Hepatic stellate cell (primary cell): ENCODE measurements at regions not wholly inside any gene's neighbourhood (a gene's known extent, or its start where the extent isn't known, plus 50 kb on each side); places are given as distances from the start of the nearest gene placed in this dataset.

Experiments
- DNase-seq: peaks from one replicate; pipeline ENCODE4 v3.0.0; 2011; ENCODE audit warnings: low spot score

- no peak for DNase-seq
These were observed 546.4 kb upstream of the EEF2KMT start for GRCh38 chr16:5643855-5644531.

- no peak for DNase-seq
These were observed 544.8 kb upstream of the EEF2KMT start for GRCh38 chr16:5642436-5642835.

- DNase-seq: no peak
These were observed 544.4 kb upstream of the EEF2KMT start for GRCh38 chr16:5642011-5642410.

DNA sequence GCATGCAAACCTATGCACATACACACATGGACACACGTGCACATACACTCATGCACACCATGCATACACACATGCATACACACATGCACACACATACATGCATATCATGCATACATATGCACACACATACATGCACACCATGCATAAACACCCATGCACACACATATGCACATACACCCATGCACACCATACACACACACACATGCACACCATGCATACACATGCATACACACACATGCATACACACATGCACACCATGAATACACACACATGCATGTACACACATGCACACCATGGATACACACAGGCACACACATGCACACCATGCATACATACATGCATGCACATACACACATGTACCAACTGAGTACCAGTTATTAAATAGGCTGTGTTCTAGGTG is 543.3 kb upstream of the EEF2KMT start:
- no peak for DNase-seq

DNA sequence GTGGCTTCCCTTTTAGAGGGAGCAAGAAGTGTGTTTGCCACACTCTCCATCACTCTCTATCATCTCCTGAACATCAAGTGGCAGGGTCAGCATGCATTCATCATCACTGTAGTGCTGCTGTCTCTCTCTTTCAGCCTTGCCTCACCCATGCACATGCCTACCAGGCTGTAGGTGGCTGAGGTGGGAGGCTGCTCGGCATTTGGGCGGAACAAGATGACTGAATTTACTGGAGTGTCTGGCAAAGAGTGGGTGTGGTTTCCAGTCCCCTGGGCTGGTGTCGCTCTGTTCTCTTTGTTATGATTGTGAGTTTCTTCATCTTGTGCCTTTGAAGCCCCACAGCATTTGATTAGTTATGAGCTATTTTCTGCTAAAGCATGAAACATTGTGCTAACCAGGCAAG is 541.9 kb upstream of the EEF2KMT start:
- no peak for DNase-seq

GRCh38 chr16:5635331-5635730 is 537.7 kb upstream of the EEF2KMT start:
- no peak for DNase-seq

GRCh38 chr16:5634666-5635180 is 537.1 kb upstream of the EEF2KMT start:
- DNase-seq: no peak

DNA sequence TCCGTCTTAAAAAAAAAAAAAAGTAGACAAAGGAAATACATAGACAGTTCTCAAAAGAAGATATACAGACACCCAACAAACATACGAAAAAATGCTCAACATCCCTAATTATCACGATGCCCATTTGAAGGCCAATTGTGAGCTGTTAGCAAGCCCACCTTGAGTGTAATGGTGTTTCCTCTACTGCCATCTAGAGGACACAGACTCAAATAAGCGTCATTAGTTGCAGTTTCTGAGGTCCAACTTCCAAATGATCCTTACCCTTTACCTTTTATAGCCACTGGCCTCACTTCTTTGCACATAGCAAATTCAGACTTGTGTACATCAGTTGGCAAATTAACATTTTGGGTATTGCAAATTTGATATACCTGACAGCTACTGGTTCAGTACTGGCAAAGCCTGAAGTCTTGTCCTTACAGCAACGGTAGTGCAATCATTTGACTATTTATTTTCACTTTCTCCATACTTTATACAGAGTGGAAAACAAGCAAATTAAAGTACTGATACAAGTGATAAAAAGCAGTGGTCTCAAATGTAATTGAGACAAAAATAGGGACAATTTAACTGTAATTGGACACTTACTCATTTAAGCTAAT is 536.3 kb upstream of the EEF2KMT start:
- no peak for DNase-seq

- DNase-seq: no peak
These were observed 524.8 kb upstream of the EEF2KMT start for GRCh38 chr16:5622234-5622884.

- no peak for DNase-seq
These were observed 524.2 kb upstream of the EEF2KMT start for GRCh38 chr16:5621826-5622225.

DNA sequence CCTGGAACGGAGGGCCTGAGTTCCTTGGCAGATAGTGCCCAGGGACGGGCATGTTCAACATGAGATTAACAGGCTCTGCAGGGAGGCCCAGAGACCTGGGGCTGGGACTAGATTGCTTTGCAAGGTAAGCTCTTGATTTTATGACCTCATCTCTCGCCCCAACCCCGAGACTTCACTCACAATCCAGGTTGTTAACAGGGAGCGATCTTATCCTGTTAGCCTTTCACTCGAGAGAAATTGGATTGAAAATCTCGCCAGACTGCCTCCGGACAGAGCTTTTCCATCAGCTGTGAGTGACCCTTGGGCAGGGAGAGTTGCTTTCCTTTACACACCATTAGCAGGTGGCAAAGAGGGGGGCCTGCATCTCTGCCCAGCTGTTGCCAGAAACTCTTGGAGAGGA is 521.7 kb upstream of the EEF2KMT start:
- no peak for DNase-seq

GRCh38 chr16:5616841-5617240 is 519.2 kb upstream of the EEF2KMT start:
- DNase-seq: no peak

DNA sequence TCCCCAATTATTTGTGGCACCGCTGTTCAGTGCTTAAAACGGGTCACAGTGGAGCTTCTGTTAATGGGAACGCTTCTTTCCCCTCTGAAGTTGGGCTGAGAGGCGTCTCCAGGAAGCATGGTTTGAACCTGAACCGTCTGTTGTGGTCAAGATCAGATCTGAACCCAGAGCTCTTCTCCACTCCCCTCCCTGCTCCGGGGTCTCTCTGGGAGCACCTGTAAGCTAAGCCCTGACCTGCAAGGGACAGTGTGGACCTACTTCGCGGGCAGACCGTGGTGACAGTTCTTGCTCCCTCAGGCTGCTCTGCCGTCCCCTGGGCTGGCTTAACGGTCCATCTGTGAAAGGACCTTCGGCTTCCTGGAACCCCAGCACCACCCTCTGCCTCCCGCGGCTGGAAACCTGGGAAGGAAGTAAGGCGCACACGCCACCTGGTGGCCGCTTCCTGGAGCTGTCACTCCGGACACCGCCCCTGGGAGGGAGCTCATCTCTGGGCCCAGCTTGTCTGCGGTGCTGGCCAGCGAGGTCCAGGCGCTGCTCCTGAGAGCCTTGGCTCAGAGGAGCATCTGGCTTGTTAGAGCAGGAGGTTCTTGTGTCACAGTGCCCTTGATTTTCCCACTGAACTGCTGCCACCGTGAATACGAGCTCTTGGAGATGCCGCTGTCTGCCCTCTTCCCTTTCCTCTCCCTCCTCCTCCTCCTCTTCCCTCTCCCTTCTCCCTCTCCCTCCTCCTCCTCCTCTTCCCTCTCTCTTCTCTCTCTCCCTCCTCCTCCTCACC is 518.5 kb upstream of the EEF2KMT start:
- DNase-seq: peak; percentile 27

- DNase-seq: no peak
These were observed 509.6 kb upstream of the EEF2KMT start for GRCh38 chr16:5607169-5607568.

- no peak for DNase-seq
These were observed 507.8 kb upstream of the EEF2KMT start for GRCh38 chr16:5605404-5605803.

GRCh38 chr16:5604770-5605169 is 507.2 kb upstream of the EEF2KMT start:
- DNase-seq: no peak

DNA sequence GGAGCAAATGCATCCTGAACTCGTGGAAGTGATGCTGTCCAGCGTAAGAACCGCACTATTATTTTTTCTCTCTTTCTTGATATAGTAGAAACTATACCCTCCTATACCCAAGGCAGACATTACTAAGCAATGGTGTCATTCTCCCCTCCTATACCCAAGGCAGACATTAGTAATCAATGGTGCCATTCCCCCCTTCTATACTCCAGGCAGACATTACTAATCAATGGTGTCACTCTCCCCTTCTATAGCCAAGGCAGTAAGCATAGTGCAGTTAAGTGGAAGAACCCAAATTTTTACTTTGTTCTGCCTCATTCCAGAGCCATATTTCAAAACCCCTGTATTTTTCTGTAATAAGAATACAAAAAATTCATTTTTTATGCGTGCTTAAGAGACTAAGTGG is 506.2 kb upstream of the EEF2KMT start:
- DNase-seq: no peak

GRCh38 chr16:5601957-5602356 is 504.4 kb upstream of the EEF2KMT start:
- DNase-seq: no peak

- no peak for DNase-seq
These were observed 501.2 kb upstream of the EEF2KMT start for GRCh38 chr16:5598793-5599192.

- DNase-seq: no peak
These were observed 498.3 kb upstream of the EEF2KMT start for GRCh38 chr16:5595849-5596248.

DNA sequence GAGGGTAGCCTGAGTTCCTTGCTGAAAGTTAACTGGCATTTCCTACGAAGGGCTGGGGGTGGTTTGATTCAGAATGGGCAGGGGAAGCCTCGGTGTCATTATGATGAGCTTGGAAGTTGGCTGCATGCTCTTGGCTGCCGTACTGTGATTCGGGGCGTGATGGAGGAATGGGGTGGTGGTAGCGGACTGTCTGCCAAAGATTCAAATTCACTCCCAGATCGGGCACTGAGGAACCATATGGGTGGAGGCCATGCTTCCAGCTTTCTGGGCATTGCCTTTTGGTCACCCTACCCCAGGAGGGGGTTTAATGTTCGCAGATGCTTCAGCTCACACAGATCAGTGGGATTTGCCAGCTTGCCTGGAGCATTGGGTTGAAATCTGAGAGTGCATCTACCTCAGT is 492.8 kb upstream of the EEF2KMT start:
- no peak for DNase-seq

DNA sequence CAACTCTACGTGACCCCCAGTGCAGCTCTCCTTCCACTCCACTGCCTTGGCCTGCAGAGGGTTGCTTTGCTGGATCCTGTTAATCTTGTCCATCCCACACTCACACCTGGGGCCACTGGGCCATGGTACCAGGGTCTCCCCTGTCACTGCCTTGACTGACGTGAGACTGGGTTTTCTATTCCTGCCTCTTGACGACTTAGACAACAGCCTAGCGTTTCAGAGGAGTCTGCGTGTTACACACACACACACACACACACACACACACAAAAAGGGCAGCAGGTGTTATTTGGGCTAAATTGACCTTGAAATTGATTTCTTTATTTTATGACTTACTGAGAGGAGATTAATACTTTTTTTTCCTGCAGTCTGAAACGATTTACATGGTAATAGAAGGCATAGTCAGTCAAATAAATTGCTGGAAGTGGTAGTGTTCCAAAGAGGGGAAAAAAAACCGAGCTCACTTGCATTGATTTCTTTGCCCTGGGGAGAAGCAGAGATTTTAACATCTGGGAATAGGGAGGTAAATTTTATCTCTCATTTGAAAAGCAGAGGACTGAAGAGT is 492.3 kb upstream of the EEF2KMT start:
- DNase-seq: no peak
